ENCODE measurements at regions not wholly inside any gene's neighbourhood (a gene's known extent, or its start where the extent isn't known, plus 50 kb on each side); places are given as distances from the start of the nearest gene placed in this dataset.

DNA sequence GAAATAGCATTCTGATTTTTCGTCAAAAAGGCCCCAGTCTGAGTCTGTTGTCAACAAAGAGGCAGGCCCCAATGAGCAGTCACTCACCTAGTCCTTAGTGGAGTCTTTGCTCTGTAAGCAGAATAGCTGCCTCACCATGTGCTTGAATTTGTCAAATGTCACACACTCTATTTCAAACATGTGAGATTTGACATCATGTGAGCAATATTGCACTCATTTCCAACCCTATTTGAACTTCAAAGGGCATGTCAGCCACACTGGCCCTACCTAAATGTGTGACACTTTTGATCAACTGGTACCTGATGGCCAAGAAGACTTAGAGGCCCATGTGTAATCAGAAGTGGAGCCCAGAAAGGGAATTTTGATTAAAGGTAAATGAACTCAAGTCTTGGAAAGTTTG, 59.4 kb upstream of the PLAC1 start:
- peak; percentile 1 for DNase-seq

GRCh38 chrX:134716620-134717012, 58.3 kb upstream of the PLAC1 start:
- DNase-seq = no peak

DNA sequence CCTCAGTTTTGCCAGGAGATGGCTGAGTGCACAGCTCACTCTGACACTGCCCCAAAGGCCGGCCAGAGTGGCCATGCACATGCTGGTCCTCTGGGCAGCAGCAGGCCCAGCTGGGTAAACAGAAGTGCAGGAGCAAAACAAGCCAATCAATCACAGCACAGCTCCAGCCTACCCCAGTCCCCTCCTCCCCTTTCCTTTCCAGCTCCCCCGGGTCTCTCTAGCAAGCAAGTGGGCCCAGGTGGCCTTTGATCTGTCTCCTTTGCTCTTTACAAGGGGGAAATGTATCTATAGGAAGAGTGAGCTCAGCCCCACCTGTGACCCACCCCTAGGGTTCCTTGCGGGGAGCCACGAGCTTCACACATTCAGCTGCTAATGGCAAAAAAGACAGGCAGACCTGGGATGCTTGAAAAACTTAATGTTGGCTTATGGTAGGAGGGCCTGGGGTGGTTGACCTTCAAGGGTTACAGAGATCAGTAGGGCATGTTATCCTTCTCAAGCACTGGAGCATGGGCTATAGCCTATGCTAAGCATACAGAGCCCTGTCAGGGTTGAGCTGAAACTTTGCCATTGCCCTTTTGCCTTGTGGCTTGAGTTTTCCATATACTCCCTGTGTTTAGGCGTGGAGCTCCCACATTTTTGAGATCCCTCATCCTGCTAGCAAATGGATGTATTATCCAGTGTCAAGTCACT, 57.8 kb upstream of the PLAC1 start:
- DNase-seq = no peak

- DNase-seq = no peak
Measured at GRCh38 chrX:134714633-134715110, 56.4 kb upstream of the PLAC1 start.

DNA sequence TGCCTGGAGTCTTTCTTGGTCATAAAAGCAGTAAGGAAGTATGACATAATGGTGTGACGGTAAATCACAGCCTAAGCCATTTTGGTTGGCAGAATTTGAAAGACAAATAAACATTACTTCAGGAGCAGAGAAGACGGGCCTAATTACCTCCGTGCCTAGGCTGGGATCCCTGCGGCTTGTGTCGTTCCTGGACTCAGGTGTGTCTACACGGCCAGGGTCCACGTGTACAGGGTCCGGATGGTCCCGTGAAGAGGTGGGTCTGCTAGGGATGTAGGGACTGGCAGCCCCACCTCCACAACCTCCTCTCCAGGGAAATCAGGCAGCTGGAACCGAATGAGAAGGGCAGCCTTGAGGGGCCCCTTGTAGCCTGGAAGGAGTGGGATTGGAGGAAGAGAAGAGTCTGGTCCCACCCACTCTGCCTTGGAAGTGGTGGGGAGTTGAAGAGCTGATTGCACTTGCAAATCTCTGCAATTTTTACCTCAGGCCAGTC, 55.4 kb upstream of the PLAC1 start:
- DNase-seq = peak; percentile 19

- no peak for DNase-seq
Measured at GRCh38 chrX:134712272-134712671, 54.0 kb upstream of the PLAC1 start.

DNA sequence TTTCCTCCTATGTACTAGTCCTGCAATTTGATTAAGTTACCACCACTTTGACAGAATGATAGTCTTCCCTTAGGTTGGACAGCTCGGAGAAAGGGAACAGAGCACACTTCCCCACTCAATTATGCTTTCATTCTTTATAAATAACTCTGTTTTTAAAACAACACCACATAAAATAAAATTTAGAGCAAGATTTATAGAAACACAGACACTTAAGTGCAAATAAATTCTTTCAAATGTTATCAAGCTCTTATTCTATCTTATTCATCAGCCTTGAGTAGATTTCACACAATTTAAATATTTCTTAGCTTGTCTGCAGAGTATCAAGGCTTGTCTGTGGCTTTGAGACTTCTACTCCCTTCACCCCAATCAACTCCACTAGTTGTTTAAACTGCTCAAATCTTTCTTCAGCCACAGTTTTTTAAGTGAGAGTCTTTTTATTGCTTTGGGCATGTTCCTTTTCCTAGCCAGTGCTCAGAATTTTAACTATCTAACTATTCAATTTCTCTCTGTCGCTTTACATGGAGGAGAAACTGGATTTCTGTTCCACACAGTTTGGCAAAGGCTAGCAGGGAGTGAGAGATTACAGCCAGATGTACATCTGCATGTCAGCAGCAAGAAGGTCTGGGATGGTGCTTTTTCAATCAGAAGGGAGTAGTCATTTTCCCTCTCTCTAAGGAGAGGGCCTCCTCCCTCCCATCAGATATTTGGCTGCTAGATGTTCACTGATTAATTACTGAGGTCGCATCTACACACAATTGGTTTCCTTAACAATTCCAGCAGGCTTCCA, 53.1 kb upstream of the PLAC1 start:
- DNase-seq = peak; percentile 78

Data from skin of body (tissue), 1 donor.